ENCODE measurements at regions not wholly inside any gene's neighbourhood (a gene's known extent, or its start where the extent isn't known, plus 50 kb on each side); places are given as distances from the start of the nearest gene placed in this dataset.

- TF ChIP-seq ARNT (IDR thresholded peaks at IDR 0.05) (no peak), HDGF (IDR thresholded peaks at IDR 0.05; ENCODE audit: borderline replicate concordance) (no peak), SP1 (IDR thresholded peaks at IDR 0.05) (no peak), BHLHE40 (IDR thresholded peaks at IDR 0.05; ENCODE audit: borderline replicate concordance) (no peak), FOXM1 (IDR thresholded peaks at IDR 0.05; ENCODE audit: borderline replicate concordance) (no peak), CTBP1 (IDR thresholded peaks at IDR 0.05; ENCODE audit: borderline replicate concordance) (no peak), LEF1 (IDR thresholded peaks at IDR 0.05; ENCODE audit: borderline replicate concordance) (no peak), PKNOX1 (IDR thresholded peaks at IDR 0.05) (no peak), SUZ12 (IDR thresholded peaks at IDR 0.05) (no peak), TARDBP (IDR thresholded peaks at IDR 0.05) (no peak)
These were observed 136.3 kb upstream of the CXXC4 start for GRCh38 chr4:104631000-104631399.

All from HEK293T (cell line).